ENCODE measurements at regions not wholly inside any gene's neighbourhood (a gene's known extent, or its start where the extent isn't known, plus 50 kb on each side); places are given as distances from the start of the nearest gene placed in this dataset.
"Not testable (repeated sequence)": the region's sequence is repeated elsewhere in the genome, so short reads cannot be mapped to it uniquely, and the experiment has no call there.

- H3K4me3 ChIP-seq (ENCODE audit: extremely low read depth in 1 of 4, insufficient read depth in 2 of 4, low read depth in 3 of 4, low read length in 4 of 4); POLR2A ChIA-PET (ENCODE audit: partially characterized antibody); H3K27ac ChIP-seq (ENCODE audit: low read depth, low read length); H4K91ac ChIP-seq (replicated peaks; ENCODE audit: insufficient read length, low read length); H3K23me2 ChIP-seq (ENCODE audit: low read depth, low read length); H2AK5ac ChIP-seq (ENCODE audit: low read depth, low read length); H2BK20ac ChIP-seq (ENCODE audit: low read length); H3K4me1 ChIP-seq (replicated peaks in 1 of 4; ENCODE audit: control insufficient read depth in 3 of 4, insufficient read depth in 4 of 4, low read length in 3 of 4); H3K56ac ChIP-seq (replicated peaks; ENCODE audit: insufficient read length, low read depth, low read length); H3K79me1 ChIP-seq (ENCODE audit: low read depth, low read length); FAIRE-seq; H3K23ac ChIP-seq (ENCODE audit: insufficient read length); DNase-seq (ENCODE audit: low read depth in 1 of 2, low spot score in 2 of 2); H3K27me3 ChIP-seq (replicated peaks in 1 of 4; ENCODE audit: control insufficient read depth in 3 of 4, extremely low read depth in 1 of 4, insufficient read depth in 3 of 4, low read length in 3 of 4); H2BK15ac ChIP-seq (ENCODE audit: low read length); H3K4me2 ChIP-seq (ENCODE audit: insufficient read depth in 1 of 2, low read depth in 2 of 2, low read length in 2 of 2); CTCF ChIA-PET (ENCODE audit: partially characterized antibody); H3K79me2 ChIP-seq (ENCODE audit: control insufficient read depth in 1 of 2, insufficient read depth in 2 of 2, low read length in 2 of 2); H2BK12ac ChIP-seq (ENCODE audit: low read depth, low read length); H3K36me3 ChIP-seq (ENCODE audit: control insufficient read depth in 2 of 4, insufficient read depth in 4 of 4, low read length in 3 of 4); H3K18ac ChIP-seq (ENCODE audit: extremely low read depth, low read length); H2BK5ac ChIP-seq (ENCODE audit: low read depth, low read length); H3K4ac ChIP-seq (replicated peaks; ENCODE audit: insufficient read length, low read depth, low read length); H4K20me1 ChIP-seq (replicated peaks in 1 of 2; ENCODE audit: control insufficient read depth in 1 of 2, insufficient read depth in 2 of 2, low read length in 2 of 2); H2BK120ac ChIP-seq (replicated peaks; ENCODE audit: low read depth, low read length); H4K5ac ChIP-seq (ENCODE audit: insufficient read length, low read depth, low read length); H2AFZ ChIP-seq (ENCODE audit: low read length); H3K14ac ChIP-seq (ENCODE audit: insufficient read length); H4K8ac ChIP-seq (ENCODE audit: extremely low read depth, insufficient read depth, low read length); H3K9ac ChIP-seq (replicated peaks in 1 of 4; ENCODE audit: extremely low read depth in 1 of 4, low read depth in 3 of 4, low read length in 3 of 4): not testable (repeated sequence)
- WGBS, 2 experiments (ENCODE audit: extremely low coverage in 1 of 2, insufficient coverage in 1 of 2, insufficient read length in 1 of 2, insufficient replicate concordance in 2 of 2, low coverage in 1 of 2, low lambda C conversion rate in 2 of 2, missing lambda C conversion rate in 1 of 2) = 81% methylated on average over 7 of the region's 9 CpGs; no CpG with 5 or more reads in 1 of the 2 experiments
- H3K9me3 ChIP-seq (ENCODE audit: insufficient read depth in 2 of 2, low read depth in 1 of 2, low read length in 1 of 2) = peaks cover 25 to 62% of the 10 kb centered on the region in 2 experiments
Observed at GRCh38 chr14:105699706-105700105, 173.3 kb downstream of the TMEM121 start.

GRCh38 chr14:105700146-105700545 lies 173.8 kb downstream of the TMEM121 start:
- H4K8ac ChIP-seq (ENCODE audit: extremely low read depth, insufficient read depth, low read length); H2BK20ac ChIP-seq (ENCODE audit: low read length); H3K79me1 ChIP-seq (ENCODE audit: low read depth, low read length); POLR2A ChIA-PET (ENCODE audit: partially characterized antibody); H4K5ac ChIP-seq (ENCODE audit: insufficient read length, low read depth, low read length); H3K36me3 ChIP-seq (ENCODE audit: control insufficient read depth in 2 of 4, insufficient read depth in 4 of 4, low read length in 3 of 4); H3K27me3 ChIP-seq (replicated peaks in 1 of 4; ENCODE audit: control insufficient read depth in 3 of 4, extremely low read depth in 1 of 4, insufficient read depth in 3 of 4, low read length in 3 of 4); H3K27ac ChIP-seq (ENCODE audit: low read depth, low read length); H3K23ac ChIP-seq (ENCODE audit: insufficient read length); H2AFZ ChIP-seq (ENCODE audit: low read length); H2BK5ac ChIP-seq (ENCODE audit: low read depth, low read length); H3K4me2 ChIP-seq (ENCODE audit: insufficient read depth in 1 of 2, low read depth in 2 of 2, low read length in 2 of 2); DNase-seq (ENCODE audit: low read depth in 1 of 2, low spot score in 2 of 2); H3K56ac ChIP-seq (replicated peaks; ENCODE audit: insufficient read length, low read depth, low read length); H4K91ac ChIP-seq (replicated peaks; ENCODE audit: insufficient read length, low read length); H3K4me1 ChIP-seq (replicated peaks in 1 of 4; ENCODE audit: control insufficient read depth in 3 of 4, insufficient read depth in 4 of 4, low read length in 3 of 4); H3K4ac ChIP-seq (replicated peaks; ENCODE audit: insufficient read length, low read depth, low read length); CTCF ChIA-PET (ENCODE audit: partially characterized antibody); H2BK120ac ChIP-seq (replicated peaks; ENCODE audit: low read depth, low read length); H3K4me3 ChIP-seq (ENCODE audit: extremely low read depth in 1 of 4, insufficient read depth in 2 of 4, low read depth in 3 of 4, low read length in 4 of 4); H2BK12ac ChIP-seq (ENCODE audit: low read depth, low read length); H3K9ac ChIP-seq (replicated peaks in 1 of 4; ENCODE audit: extremely low read depth in 1 of 4, low read depth in 3 of 4, low read length in 3 of 4); H2BK15ac ChIP-seq (ENCODE audit: low read length); H3K79me2 ChIP-seq (ENCODE audit: control insufficient read depth in 1 of 2, insufficient read depth in 2 of 2, low read length in 2 of 2); H3K14ac ChIP-seq (ENCODE audit: insufficient read length); H2AK5ac ChIP-seq (ENCODE audit: low read depth, low read length); FAIRE-seq; H3K18ac ChIP-seq (ENCODE audit: extremely low read depth, low read length); H4K20me1 ChIP-seq (replicated peaks in 1 of 2; ENCODE audit: control insufficient read depth in 1 of 2, insufficient read depth in 2 of 2, low read length in 2 of 2); H3K23me2 ChIP-seq (ENCODE audit: low read depth, low read length): not testable (repeated sequence)
- WGBS, 2 experiments (ENCODE audit: extremely low coverage in 1 of 2, insufficient coverage in 1 of 2, insufficient read length in 1 of 2, insufficient replicate concordance in 2 of 2, low coverage in 1 of 2, low lambda C conversion rate in 2 of 2, missing lambda C conversion rate in 1 of 2) = 85% methylated on average over 11 of the region's 13 CpGs; no CpG with 5 or more reads in 1 of the 2 experiments
- peaks cover 21 to 62% of the 10 kb centered on the region in 2 experiments for H3K9me3 ChIP-seq (ENCODE audit: insufficient read depth in 2 of 2, low read depth in 1 of 2, low read length in 1 of 2)

Data from H1 (cell line).